Tongue (tissue), 1 donor: ENCODE measurements at regions not wholly inside any gene's neighbourhood (a gene's known extent, or its start where the extent isn't known, plus 50 kb on each side); places are given as distances from the start of the nearest gene placed in this dataset.

Experiments
- DNase-seq: peaks from one replicate; pipeline ENCODE4 v3.0.0-alpha.2; 2015

- DNase-seq: peak; percentile 20
These were observed 68.6 kb downstream of the ZNF621 start for GRCh38 chr3:40593351-40593750.

- DNase-seq: no peak
These were observed 72.7 kb downstream of the ZNF621 start for GRCh38 chr3:40597441-40597840.

GRCh38 chr3:40598338-40598737 lies 73.6 kb downstream of the ZNF621 start:
- no peak for DNase-seq

GRCh38 chr3:40598962-40599361 lies 74.2 kb downstream of the ZNF621 start:
- no peak for DNase-seq

- no peak for DNase-seq
These were observed 78.1 kb downstream of the ZNF621 start for GRCh38 chr3:40602778-40603385.

DNA sequence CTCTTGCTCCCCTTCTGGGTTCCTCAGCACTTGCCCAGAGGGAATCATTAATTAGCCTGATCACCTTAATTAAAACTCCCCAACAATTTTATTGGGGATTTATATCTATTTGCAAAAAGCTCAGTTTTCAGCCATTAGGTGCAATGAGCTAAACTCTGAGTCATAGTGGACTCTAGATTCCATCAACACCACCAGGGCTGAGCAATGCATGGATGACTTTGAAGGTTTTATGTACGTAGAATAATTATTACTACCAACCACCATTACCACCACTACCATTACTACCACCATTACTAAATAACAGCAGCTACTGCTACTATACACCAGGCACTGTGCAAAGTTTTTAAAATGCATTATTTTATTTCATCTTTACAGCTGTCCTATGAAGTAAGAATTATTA lies 81.2 kb downstream of the ZNF621 start:
- no peak for DNase-seq

GRCh38 chr3:40608091-40608490 lies 83.3 kb downstream of the ZNF621 start:
- DNase-seq: no peak

DNA sequence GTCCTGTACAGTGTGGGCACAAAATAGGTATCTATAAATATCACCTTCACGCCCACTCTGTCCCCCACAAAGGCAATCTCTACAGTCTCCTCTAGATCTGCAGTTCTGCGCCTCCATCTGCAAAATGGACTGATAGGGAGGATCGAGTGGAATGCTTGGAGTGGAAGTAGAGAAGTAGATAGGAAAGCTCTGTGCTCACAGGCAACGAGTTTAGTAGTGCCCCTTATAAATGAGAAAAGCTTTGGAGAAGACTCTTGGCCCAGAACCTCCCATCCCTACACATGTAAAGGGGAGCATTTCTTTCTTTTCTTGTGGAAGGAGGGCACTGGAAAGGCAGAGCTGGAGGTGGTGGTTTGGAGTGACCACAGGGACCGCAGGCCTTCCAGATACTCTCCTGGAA lies 88.5 kb downstream of the ZNF621 start:
- no peak for DNase-seq

GRCh38 chr3:40615110-40615915 lies 90.6 kb downstream of the ZNF621 start:
- peak; percentile 32 for DNase-seq

DNA sequence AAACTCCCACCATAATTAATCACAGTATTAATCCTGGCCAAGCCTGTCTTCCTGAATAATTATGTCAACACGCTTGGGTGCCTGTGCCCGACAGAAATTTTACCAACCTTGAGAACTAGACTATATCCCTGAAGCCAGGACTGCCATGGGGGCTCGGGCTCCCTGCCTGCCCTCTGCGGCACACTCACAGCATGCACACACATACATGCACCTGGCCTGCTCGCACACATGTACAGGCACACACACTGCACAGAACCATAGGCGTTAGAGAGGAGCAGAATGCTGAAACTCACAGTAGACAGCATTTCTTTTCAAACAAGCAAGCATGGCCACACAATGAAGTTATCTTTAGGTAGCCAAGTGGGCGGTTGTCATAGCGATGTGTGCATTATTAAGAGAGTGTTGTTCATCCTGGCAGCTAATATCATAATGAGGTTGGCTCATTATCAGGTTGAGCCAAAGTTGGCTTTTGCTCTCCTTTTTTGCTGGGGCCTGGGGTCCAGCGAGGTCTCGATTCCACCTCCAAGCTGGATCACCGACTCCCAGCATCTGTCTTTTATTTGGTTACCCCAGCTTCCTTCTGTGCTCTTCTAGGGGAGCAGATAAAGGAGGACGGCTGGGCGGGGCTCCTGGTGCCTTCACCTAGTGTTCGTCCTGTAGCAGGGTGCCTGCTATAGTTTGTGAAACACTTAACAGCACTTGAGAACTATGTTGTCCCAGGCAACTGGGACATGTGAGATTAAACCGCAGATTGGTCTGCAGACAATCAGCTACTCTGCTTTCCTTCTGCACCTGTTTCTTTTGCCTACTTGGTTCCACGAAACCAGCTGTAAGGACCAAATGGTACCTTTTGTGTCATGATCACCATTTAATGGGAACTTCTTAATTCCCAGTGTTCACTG lies 91.4 kb downstream of the ZNF621 start:
- DNase-seq: peak; percentile 27

- no peak for DNase-seq
These were observed 92.3 kb downstream of the ZNF621 start for GRCh38 chr3:40617084-40617483.

DNA sequence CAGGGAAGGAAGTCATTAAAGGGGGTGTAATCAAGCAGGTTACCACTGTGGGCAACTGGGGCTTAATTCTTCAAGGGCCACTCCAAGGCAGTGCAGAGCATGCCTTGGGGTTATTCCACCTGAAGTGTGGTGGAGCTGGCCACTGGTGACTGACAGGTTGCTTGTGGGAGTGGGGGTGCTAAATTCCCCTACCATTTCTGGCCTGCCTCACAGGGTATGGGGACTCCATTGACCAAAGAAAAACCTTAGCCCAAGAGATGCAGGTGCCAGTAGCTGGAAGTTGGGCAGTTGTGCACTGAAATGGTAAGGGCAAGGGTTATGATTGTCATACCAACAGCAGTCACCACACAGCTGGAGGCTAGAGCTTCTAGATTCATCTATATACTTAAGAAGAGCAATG lies 93.4 kb downstream of the ZNF621 start:
- DNase-seq: no peak

DNA sequence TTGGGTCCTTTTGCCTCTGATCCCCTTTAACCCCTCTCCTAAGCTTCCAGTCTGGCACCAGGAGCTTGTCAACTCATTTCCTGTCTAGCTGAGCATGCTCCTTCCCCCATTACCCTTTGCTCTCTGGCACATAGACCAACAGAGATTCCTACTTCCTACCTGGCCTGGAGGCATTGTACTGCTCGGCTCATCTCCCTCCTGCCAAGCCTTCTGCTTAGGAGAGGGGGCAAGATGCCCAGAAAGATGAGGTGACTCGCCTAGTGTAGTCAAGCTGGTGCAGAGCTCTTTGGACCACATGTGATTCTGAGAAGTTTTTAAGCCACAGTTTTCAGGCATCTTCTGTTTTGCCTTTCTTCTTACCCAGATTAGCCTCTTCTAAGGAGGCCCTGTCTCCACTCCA lies 95.4 kb downstream of the ZNF621 start:
- DNase-seq: no peak

DNA sequence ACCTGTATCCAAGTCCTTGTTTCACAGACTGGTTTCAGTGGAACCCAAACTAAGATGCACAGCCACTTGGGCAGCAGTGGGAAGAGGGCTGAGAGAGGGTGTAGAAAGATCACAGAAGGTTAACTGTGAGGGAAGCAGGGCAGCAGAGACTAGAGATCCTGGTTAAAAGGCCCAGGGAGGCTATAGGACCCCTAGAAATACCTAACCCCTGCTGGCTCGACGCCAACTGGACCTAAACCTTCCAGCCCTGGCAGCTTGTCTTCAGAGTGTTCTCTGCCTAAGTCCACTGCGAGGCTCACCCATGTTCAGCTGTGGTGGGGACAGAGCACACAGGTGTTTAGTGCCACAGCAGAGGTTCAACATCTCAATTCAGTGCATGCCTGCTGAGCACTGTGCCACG lies 96.5 kb downstream of the ZNF621 start:
- DNase-seq: no peak

GRCh38 chr3:40623567-40623966 lies 98.8 kb downstream of the ZNF621 start:
- no peak for DNase-seq

- DNase-seq: no peak
These were observed 99.5 kb downstream of the ZNF621 start for GRCh38 chr3:40624189-40624769.

DNA sequence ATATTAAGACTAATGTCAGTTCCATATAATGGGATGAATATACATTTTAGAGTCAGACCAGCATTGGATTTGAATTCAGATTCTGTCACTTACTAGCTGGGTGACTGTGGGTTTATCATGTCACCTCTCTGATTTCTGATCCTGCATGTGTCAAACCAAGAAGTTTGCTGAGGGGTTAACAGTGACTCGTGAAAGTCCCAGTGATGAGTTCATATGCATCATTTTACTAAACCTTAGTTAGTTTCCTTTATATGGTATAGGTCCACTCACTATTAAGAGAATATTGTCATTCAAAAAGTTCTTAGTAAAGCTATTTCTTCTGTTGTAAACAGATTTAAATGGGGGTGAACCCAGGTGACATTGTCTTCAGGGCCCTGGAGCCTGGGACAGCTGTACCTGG lies 102.3 kb downstream of the ZNF621 start:
- no peak for DNase-seq

- DNase-seq: no peak
These were observed 104.2 kb downstream of the ZNF621 start for GRCh38 chr3:40628984-40629383.

DNA sequence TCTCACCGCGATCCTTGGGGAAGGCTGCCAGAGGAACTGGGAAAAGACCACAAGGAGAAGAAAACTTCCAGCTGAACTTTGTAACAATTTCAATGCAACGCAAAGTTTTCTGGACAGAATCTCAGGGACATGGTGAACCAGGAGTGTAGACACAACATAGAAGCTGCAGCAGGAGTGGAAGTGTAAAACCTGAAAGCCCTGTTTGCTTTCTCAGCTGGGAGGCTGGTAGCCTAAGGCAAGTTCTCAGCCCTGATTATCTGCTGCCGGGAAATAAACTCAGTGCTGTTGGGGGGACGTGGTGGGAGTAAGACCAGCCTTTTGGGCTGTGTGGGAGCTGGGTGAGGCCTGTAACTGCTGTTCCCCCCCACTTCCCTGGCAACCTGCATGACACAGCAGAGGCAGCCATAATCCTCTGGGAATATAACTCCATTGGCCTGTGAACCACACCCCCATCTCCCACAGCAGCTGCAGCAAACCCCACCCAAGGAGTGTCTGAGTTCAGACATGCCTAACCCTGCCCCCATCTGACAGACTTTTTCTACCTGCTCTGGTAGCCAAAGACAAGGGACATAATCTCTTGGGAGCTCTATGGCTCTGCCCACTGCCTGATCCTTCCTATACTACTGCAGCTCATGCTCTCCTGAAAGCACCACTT lies 106.7 kb downstream of the ZNF621 start:
- DNase-seq: peak; percentile 21

GRCh38 chr3:40637906-40638305 lies 113.1 kb downstream of the ZNF621 start:
- no peak for DNase-seq

GRCh38 chr3:40639006-40639405 lies 114.2 kb downstream of the ZNF621 start:
- no peak for DNase-seq

DNA sequence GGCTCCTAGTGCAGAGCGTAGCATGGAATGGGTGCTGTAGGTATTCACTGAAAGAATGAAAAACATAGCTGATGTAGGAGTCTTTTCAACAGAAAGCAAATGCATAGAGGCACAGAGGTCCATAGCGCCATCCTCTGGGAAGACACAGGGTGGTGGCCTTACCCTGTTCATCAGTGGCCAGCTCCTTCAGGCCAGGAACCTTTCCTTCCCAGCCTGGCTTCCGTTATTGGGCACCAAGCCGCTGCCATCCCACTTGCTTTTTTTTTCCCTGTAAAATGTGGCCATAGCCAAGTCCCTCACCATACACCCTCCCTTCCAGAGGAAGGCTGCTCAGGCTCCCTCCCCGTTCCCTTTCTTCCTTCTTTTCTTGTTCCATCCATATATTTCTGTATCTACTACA lies 118.1 kb downstream of the ZNF621 start:
- DNase-seq: no peak
